Esophagus muscularis mucosa (tissue), 4 donors: ENCODE measurements at regions not wholly inside any gene's neighbourhood (a gene's known extent, or its start where the extent isn't known, plus 50 kb on each side); places are given as distances from the start of the nearest gene placed in this dataset.

ENCODE experiments used
- DNase-seq: peaks from one replicate; pipeline ENCODE4 v3.0.0-alpha.2; 2017; ENCODE audit errors: extremely low spot score
- H3K27ac ChIP-seq, 4 donors: fragments of 200-600 bp; sonication (generic); replicated peaks in 1 of 4; 1 replicate in 3 of 4; 2 replicates in 1 of 4; pipeline ENCODE4 v1.5.1; 2016 to 2019; ENCODE audit warnings: mild to moderate bottlenecking in 1 of 4
- H3K27me3 ChIP-seq, 4 donors: fragments of 200-600 bp; sonication (generic); one replicate each; pipeline versions ENCODE4 v1.5.1 to v1.6.0; 2016 to 2019
- H3K36me3 ChIP-seq, 4 donors: fragments of 200-600 bp; sonication (generic); one replicate each; pipeline ENCODE4 v1.5.1; 2016 to 2019
- H3K4me1 ChIP-seq, 4 donors: fragments of 200-600 bp; sonication (generic); one replicate each; pipeline ENCODE4 v1.5.1; 2016 to 2019
- H3K4me3 ChIP-seq, 4 donors: fragments of 200-600 bp; sonication (generic); 1 replicate in 2 of 4; 2 replicates in 2 of 4; pipeline ENCODE4 v1.5.1; 2016 to 2019; ENCODE audit warnings: mild to moderate bottlenecking in 4 of 4, moderate library complexity in 1 of 4
- H3K9me3 ChIP-seq, 4 donors: fragments of 200-600 bp; sonication (generic); 1 replicate in 3 of 4; 2 replicates in 1 of 4; pipeline ENCODE4 v1.5.1; 2016 to 2019
- CTCF ChIP-seq, 3 experiments: fragments of 200-600 bp in 2 of 3; fragments of 450-650 bp in 1 of 3; sonication (generic) in 2 of 3; IDR thresholded peaks; one replicate each; pipeline ENCODE4 v1.5.1; 2017 to 2019; ENCODE audit warnings: antibody characterized with exemption in 3 of 3, mild to moderate bottlenecking in 2 of 3, moderate library complexity in 1 of 3
- EP300 ChIP-seq: sonication (generic); formaldehyde crosslinking; IDR thresholded peaks from one replicate; pipeline ENCODE4 v1.6.1; 2017; ENCODE audit warnings: antibody characterized with exemption
- POLR2A ChIP-seq: fragments of 450-650 bp; IDR thresholded peaks from one replicate; pipeline ENCODE4 v1.6.1; 2017; ENCODE audit warnings: antibody characterized with exemption, moderate library complexity, mild to moderate bottlenecking, low read depth
- POLR2AphosphoS5 ChIP-seq, 2 donors: sonication (generic); formaldehyde crosslinking; IDR thresholded peaks; one replicate each; pipeline ENCODE4 v1.6.1; 2017; ENCODE audit warnings: antibody characterized with exemption in 2 of 2
- WGBS: methylation state at CpG from one replicate; pipeline ENCODE4 v1.1.5; 2018; 5-methylcytosine and 5-hydroxymethylcytosine counted together
- intact Hi-C: fragments of 100-400 bp; cut with DNase I; formaldehyde crosslinking; loops from one replicate; pipeline ENCODE4 v1.15.1; 2023

- no peaks in the 10 kb centered on the region for H3K27me3 ChIP-seq
- intact Hi-C loops: no loop called here
- no peak for TF ChIP-seq CTCF (IDR thresholded peaks at IDR 0.05)
- no peak for TF ChIP-seq POLR2AphosphoS5 (IDR thresholded peaks at IDR 0.05)
- TF ChIP-seq EP300: no peak
- no peak for TF ChIP-seq POLR2A
- no peak overlapping the region for H3K27ac ChIP-seq
- 93% methylated on average over 1 of the region's 1 CpG for WGBS
- no peaks in the 10 kb centered on the region for H3K9me3 ChIP-seq
- no peaks in the 10 kb centered on the region for H3K4me1 ChIP-seq
- H3K4me3 ChIP-seq: no peak overlapping the region
- H3K36me3 ChIP-seq: no peaks in the 10 kb centered on the region
- no peak for DNase-seq
Observed at GRCh38 chr4:110907801-110908313, 285.0 kb upstream of the PITX2 start.

DNA sequence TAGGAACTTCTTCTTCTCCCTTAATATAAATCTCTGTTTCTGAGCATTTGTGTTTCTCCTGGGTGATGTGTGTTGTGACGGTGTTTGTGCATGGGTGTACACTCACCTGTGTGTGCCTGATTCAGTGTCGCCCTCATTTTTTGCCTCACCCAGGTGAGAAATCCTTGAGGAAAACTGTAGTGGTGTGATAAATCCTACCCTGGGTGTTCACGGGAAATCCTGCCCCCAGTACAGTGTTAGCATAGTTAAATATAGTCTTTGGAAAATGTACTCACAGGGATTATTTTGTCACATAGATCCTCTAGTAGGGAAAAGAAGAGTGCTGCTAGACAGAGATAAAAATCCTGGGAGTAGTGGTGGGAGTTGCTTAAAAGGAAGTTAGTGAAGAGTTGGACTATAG, 291.9 kb upstream of the PITX2 start:
- WGBS: 92% methylated on average over 3 of the region's 3 CpGs
- DNase-seq: no peak
- Histone ChIP-seq H3K4me3 (no peak overlapping the region), H3K4me1 (no peaks in the 10 kb centered on the region), H3K27ac (no peak overlapping the region), H3K27me3 (no peaks in the 10 kb centered on the region), H3K9me3 (no peaks in the 10 kb centered on the region), H3K36me3 (no peaks in the 10 kb centered on the region)
- intact Hi-C loops: no loop called here
- no peak for TF ChIP-seq POLR2A
- no peak for TF ChIP-seq POLR2AphosphoS5 (IDR thresholded peaks at IDR 0.05)
- no peak for TF ChIP-seq EP300
- no peak for TF ChIP-seq CTCF (IDR thresholded peaks at IDR 0.05)

DNA sequence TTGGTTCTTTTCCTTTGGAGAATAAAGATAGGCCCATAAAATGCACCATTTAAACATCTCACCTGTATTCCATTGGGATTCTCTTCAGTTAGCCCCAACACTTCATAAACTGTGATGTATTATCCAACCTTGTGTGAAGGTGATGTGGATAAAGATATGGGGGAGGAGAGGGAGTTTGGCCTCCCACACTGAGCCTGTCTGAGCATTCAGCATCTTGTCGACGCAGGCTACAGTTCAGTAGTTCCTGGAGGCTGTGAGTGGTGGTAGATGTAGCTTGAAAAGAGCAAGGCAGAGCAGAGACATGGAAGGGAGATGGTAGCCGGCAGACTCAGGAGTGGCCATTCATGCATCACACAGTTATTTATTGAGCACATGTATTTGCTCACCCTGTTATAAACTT, 292.4 kb upstream of the PITX2 start:
- Histone ChIP-seq H3K36me3 (no peaks in the 10 kb centered on the region), H3K9me3 (no peaks in the 10 kb centered on the region), H3K27me3 (no peaks in the 10 kb centered on the region), H3K27ac (no peak overlapping the region), H3K4me1 (no peaks in the 10 kb centered on the region), H3K4me3 (no peak overlapping the region)
- intact Hi-C loops: no loop called here
- no peak for DNase-seq
- WGBS: 58% methylated on average over 3 of the region's 3 CpGs
- TF ChIP-seq EP300: no peak
- no peak for TF ChIP-seq POLR2A
- TF ChIP-seq POLR2AphosphoS5 (IDR thresholded peaks at IDR 0.05): no peak
- no peak for TF ChIP-seq CTCF (IDR thresholded peaks at IDR 0.05)

DNA sequence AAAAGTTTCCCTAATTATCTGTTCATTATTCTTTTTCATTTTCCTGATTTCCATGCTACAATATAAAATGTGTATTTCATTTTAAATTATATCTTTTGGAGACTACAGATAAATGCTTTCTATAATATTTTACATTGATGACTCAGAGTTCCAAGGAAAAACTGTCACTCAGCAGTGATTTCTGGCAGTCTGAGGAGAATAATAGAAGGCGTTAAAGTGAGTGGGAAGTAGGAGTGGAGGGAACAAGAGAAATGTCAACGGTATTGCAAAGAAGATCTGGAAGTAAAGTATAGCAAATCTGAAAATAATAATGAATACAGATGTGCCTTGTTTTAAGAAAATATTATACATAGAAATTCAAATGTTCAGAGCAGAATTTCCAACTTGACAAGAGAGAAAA, 293.6 kb upstream of the PITX2 start:
- no peaks in the 10 kb centered on the region for H3K4me1 ChIP-seq
- no peaks in the 10 kb centered on the region for H3K36me3 ChIP-seq
- no peaks in the 10 kb centered on the region for H3K9me3 ChIP-seq
- DNase-seq: no peak
- H3K27me3 ChIP-seq: no peaks in the 10 kb centered on the region
- TF ChIP-seq CTCF (IDR thresholded peaks at IDR 0.05) (no peak), POLR2A (no peak), POLR2AphosphoS5 (IDR thresholded peaks at IDR 0.05) (no peak), EP300 (no peak)
- no peak overlapping the region for H3K4me3 ChIP-seq
- intact Hi-C loops: no loop called here
- no peak overlapping the region for H3K27ac ChIP-seq
- whole genome bisulfite sequencing: 52% methylated on average over 2 of the region's 2 CpGs

GRCh38 chr4:110917835-110918234, 295.0 kb upstream of the PITX2 start:
- TF ChIP-seq POLR2A: no peak
- no peak for TF ChIP-seq POLR2AphosphoS5 (IDR thresholded peaks at IDR 0.05)
- TF ChIP-seq CTCF (IDR thresholded peaks at IDR 0.05): no peak
- TF ChIP-seq EP300: no peak
- H3K36me3 ChIP-seq: no peaks in the 10 kb centered on the region
- H3K9me3 ChIP-seq: no peaks in the 10 kb centered on the region
- H3K4me3 ChIP-seq: no peak overlapping the region
- H3K4me1 ChIP-seq: no peaks in the 10 kb centered on the region
- WGBS: 78% methylated on average over 1 of the region's 1 CpG
- DNase-seq: no peak
- H3K27me3 ChIP-seq: no peaks in the 10 kb centered on the region
- no peak overlapping the region for H3K27ac ChIP-seq
- intact Hi-C loops: no loop called here
